ENCODE measurements at regions not wholly inside any gene's neighbourhood (a gene's known extent, or its start where the extent isn't known, plus 50 kb on each side); places are given as distances from the start of the nearest gene placed in this dataset.

DNA sequence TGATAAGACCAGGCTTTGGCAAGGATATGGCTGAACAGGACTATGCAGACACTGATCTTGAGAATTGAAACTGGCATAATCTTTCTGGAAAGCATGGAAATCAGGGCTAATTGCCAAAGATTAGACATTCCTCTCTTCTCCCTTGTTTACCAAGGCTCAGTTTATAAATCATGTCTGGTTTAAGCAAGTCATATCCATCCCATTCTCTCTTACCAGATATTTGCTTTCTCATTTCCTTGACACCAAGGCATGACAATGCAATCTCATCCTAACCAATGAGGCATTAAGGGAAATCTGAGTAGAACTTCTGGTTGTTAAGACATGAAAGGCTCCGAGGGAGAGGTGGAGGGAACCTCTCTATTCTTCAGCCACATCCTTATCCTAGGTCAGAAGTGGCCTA lies 110.3 kb upstream of the CEP85L start:
- DNase-seq, result no peak

DNA sequence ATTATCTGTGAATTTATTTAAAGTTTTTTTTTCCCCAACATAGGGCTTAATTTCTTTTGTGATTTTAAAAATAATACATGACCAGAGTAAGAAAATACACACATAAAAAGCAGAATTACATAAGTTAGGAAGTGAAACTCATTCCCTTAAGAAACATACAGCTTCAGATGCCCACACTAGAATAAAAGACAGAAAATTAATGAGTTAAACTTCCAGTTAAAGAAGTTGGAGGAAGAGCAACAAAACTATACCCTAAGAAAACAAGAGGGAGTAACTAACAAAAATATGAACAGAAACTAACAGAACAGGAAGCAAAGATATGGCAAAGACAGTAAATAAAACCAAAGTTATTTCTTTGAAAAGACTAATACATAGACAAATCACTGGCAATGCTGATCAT lies 107.6 kb upstream of the CEP85L start:
- DNase-seq, result no peak

DNA sequence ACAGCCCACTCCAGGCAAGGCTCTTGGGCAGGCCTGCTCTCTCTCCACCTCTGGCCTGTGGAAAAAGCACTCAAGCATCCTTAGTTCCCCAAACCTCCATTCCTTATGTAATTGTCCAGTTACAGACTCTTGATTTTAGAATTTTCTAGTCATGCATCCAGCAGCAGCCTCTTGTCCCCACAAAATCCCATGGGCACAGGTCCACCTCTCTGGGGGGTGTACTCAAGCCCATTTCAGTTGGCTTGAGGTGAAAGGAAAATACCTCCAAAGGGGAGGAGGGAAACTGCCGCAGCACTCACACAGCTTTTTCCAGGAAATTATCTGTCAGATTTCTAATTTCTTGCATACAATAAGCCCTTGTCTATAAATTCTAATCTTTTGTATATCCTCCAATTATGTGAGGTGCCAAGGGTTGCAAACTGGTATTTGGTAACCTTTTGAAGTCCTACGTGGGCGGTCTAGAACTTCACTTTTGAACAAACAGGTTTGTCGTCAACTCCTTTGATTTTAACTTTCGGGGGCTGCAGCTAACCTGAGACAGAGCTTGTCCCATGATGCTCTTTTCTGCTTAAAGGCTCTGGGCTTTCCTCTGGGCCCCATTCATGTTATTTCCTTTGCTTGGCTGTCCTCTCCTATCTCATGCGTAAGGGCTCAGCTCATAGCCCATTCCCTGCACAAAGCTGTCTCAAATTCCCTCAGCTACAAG lies 104.7 kb upstream of the CEP85L start:
- no peak for DNase-seq

DNA sequence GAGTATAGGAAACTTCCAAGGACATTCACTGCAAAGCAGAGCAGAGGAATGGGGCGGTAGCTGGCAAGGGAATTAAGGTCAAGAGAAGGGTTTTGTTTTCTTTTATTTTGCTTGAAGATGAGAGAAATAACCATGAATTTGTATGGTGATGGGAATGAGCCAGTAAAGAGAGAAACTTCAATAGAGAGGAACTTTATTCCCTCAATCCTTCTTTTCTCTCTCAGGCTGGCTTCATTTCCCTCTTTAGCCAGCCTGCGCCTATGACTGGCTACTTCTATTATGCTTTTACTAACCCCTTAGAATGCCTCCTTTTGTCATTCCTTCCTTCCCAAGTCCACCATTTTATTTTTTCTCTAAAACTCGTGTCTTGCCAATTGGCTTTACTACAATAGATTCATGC lies 101.4 kb upstream of the CEP85L start:
- DNase-seq, result no peak

DNA sequence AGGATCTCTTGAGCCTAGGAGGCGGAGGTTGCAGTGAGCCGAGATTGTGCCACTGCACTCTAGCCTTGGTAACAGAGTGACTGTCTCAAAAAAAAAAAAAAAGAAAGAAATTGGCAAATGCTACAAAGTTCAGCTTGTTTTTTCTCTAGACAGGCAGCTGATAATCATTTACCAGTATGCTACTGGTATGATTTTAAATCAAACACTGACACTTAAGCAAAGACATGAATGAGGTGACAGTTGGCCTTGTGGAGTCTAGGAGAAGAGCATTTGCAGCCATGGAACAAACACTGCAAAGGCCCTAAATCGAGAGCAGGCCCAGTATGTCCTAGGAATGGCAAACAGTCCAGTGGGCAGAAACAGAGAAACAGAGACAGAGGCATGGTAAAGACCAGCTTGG lies 99.7 kb upstream of the CEP85L start:
- peak in 1 of 2 experiments; percentile 4 for DNase-seq

DNA sequence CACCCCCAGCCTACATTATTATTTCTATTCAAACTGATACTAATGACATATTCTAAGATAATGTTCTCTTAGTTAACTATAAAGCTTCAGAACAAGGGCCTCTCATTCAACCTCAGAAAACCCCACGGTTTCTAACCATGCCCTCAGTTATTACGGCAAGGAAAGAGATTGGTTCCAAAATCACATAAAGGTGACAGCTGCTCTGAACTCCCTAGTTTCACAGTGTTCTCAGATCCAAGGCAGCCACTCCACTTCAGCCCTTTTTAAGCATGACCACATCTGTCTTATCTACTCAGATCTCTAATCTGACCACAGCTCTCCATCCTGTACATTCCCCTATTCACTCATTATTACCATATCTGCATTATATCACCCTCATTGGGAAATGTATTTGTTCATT lies 98.8 kb upstream of the CEP85L start:
- peak; percentile 65 to 88 for DNase-seq

DNA sequence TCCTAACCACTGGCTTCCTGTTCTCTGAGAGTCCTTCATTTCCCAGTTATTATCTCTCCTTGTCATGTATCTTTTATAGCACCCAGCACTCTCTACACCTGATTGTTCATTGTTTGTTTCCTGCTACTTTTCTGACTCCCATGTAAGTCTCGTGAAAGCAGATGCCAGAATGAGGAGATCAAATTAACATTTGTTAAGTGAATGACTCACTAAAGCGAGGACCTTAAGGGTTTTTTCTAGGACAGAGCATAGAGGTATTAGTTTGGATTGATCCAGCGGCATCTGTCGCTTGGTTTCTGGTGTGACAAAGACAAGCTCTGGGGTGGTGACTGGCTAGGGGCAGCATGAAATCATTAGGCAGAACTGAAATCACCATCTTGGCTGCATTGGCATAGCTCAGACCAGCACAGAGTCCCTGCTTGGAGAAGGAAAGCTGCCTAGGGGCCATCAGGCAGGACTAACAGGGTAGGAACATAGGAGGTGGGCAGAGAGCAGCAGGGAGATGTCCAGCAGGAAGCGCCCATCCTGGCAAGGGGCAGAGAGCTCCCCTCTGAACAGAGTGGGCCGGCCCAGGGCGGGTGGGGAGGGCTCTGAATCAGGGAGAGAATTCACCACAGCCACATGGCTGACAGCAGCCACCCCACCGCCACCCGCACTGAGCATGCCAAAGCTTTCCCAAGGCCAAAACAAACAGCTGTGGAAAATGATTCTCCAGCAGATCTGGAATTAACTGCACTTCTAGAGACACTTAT lies 97.1 kb upstream of the CEP85L start:
- DNase-seq, result peak; percentile 95 to 99

DNA sequence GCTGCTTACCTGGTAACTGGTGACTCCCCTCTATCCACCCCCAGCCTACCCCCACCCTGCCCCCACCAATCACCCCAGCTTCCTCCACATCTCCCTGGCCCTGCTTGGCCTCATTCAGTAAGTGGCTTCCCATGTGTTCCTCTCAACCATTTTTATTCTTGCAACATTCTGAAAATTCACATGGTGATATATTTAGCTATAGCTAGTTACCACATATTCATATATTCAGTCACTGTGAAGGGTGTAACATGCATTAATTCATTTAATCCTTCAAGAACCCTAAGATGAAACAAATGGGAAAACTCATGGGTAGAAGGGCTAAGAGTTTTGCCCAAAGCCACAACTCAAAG lies 95.4 kb upstream of the CEP85L start:
- no peak for DNase-seq

DNA sequence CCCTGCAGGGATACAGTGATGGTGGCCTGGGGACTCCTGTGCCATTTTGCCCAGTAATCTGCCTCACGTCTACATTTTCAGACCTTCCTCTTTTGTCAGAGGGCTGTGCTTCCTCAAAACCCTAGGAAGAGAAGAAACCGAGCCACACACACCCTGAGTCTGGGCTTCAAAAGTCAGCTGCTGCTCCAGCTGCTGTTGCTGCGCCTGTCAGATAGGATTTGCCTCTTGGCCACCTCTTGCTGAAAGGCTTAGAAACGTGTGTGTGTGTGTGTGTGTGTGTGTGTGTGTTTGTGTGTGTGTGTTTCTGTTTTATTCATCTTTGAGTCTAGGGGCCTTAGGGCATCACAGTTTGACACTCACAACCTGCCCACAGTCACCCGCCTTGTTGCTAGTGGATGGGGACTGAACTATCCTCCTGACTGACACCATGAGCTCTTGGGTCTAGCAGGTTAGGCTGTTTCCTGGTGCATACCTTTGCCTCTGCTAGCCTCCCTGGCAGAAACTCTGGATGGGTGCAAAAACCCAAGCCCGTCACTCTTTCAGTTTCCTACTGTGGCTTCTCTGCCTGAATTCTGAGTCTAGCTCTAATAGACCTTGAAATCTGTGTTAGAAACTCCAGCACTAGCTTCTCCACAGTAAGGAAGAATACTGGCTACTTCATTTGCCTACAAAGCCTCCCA lies 94.9 kb upstream of the CEP85L start:
- peak; percentile 15 to 71 for DNase-seq

DNA sequence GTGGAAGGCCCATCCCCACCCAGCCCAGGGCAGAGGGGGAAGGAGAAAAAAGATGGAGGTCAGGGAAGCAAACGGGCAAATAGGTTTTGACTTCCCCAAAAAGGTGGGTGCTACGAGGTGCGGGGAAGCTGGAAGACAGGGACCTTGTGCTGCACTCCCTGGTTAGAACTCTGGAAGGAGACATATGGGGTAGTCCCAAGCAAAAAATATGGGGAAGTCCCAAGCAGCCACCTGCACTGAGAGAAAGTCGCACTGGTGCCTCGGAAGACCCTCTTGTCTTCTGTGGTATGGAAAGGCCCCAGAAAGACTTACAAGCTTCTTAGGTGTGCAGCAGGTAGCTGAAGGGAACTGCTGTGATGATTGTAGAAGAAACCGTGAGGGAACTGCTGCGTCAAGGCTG lies 93.8 kb upstream of the CEP85L start:
- DNase-seq, result no peak

DNA sequence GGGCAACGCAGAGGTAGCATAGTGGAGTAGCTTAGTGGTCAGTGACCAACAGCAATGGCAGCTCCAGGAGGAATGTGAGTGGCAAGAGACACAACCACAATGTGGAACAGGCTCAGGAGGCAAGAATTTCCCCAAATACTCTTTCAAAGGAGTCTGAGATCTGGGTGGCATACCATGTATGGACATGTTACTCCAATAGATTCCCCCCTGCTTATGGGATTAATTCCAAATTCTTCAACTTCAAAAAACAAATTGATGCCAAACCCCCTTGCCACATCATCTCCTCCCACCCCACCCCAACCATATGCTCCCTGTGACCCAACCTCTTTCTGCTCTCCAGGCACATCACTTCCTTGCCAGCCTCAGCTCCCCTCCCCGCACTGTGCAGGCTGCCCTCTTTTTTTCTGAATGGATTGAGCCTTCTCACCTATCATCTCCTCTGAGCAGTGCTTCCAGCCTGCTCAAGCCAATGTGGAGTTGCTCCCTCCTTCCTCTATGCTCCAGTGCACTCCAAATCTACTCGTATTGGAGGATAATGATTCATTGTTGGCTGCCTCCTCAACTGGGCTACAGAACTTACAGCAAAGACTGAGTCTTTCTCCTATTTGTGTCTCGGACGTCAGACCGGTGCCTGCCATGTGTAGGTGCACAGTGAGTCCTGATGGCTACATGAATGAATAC lies 93.0 kb upstream of the CEP85L start:
- no peak for DNase-seq

DNA sequence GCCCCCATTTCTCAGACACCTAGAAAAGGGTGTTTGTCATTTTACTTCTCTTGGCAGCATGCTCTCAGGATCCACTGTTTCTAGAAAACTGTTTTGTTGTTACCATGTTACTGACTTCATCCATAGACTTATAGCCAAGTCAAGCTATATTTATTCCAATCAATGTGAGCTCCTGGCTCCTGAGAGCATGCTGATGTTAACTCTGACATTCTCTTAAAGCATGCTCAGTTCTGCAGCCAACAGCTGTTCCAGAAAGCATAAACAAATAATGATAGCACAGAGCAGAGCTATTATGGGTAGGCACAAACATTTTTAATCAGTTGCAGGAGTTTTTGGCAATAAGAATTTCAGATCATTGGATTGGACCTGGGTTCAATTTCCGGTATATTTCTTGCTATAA lies 92.4 kb upstream of the CEP85L start:
- DNase-seq, result no peak

DNA sequence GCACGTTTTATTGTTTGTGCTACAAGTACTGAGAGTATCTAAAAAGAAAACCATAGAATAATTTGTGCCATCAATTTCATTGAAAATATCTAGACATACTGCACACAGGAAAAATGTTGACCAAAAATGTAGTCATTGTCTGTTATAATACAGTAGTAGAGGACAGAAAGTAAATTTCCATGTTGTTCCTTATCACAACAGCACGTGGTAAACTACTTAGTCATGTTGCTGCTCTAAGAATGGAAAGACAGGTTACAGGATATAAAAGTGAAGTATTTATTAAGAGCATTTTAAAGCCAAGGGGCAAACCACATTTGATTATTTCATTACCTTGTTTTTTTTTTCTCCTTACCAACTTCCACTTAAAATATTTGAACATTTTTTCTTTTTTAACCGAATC lies 89.0 kb upstream of the CEP85L start:
- DNase-seq, result no peak

DNA sequence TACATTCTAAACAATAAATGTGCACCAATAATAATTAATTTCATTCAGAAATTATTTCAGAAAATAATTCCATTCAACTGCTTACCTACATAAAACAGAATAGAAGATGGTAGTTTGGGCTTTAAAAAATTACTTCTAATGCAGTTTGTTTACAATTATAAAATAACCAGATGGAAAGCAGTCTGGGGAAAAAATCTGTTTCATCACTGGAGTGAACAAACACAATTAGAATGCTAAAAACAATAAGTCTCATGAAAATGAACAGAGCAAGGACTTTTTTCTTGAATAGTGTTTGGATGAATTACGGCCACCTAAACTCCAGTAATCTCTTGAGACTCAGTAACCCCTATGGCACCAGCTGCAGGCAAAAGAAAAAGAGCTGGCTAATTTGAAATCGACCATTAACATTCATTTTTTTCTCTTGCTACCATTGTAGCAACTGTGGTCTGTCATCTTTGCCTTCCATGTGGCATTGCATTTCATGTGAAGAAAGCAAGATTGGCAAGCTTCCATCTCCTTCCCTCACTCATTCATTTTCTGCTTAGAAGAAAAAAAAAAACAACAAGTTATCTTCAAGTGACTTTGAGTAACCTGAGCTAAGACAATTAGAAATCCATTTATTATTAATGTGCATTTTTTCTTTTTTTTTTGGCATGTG lies 88.4 kb upstream of the CEP85L start:
- peak in 1 of 2 experiments; percentile 7 for DNase-seq

DNA sequence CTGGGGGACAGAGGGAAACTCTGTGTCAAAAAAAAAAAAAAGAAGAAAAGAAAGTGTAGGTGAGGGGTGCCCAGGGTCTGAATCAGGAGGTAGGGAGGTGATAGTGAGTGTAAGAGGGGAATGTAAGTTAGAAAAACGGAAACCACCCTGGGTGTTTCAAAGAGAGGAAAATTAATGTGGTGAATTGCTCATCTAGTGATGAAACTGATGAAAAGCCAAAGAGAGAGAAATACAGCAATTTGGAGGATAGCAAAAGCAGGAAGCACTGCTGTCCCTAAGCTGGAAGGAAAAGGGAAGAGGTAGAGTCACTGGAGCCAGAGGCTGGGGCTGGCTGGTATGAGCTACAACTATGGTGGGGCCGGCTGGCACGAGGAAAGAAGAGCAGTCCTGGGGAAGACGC lies 85.0 kb upstream of the CEP85L start:
- no peak for DNase-seq

DNA sequence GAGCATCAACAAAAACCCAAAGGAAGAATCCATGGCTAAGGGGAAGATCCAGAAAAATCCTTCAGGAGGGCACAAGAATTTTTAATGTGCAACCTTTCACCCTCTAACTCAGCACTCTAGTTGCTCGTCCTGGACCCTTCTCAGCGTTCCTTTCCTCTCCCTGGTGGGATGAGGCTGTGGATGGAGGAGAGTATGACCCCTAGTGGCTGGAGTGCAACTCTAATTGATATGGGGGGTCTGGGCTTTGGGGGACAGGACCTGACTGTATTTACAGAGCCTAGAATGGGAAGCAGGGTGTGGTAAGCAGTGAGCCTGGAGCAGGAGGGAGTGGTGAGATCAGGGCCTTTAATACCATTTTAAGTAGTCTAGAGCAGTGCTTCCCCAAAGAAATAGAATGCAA lies 83.9 kb upstream of the CEP85L start:
- DNase-seq, result peak in 1 of 2 experiments; percentile 24

DNA sequence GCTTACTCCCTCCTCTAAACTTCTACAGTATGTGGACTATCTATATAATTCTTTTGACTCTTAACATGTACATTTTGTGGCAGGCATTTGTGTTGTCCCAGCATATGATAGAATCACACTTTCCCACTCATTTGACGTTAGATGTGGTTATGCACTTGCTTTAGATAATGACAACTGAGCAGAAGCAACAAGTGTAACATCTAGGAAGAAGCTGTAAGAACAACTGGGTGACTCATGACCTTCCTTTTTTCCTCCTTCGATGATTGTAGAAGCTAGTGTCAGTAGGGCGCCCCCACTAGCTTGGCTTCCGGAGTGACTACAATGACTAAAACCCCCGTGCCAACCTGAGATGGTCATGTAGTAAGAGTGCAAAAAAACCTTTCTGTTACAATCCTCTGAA lies 74.6 kb upstream of the CEP85L start:
- no peak for DNase-seq

DNA sequence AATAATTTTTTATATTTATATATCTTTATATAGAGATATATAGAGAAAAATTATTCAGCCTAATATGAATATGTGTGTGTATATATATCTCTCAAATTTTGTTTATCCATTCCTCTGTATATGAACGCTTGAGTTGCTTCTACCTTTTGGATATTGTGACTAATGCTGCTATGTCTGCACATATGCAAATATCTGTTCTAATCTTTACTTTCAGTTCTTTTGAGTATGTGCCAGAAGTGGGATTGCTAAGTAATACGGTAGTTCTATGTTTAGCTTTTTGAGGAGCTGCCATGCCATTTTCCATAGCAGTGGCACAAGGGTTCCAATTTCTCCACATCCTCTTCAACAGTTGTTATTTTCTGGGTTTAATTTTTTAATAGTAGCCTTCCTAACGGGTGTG lies 72.8 kb upstream of the CEP85L start:
- DNase-seq, result no peak

DNA sequence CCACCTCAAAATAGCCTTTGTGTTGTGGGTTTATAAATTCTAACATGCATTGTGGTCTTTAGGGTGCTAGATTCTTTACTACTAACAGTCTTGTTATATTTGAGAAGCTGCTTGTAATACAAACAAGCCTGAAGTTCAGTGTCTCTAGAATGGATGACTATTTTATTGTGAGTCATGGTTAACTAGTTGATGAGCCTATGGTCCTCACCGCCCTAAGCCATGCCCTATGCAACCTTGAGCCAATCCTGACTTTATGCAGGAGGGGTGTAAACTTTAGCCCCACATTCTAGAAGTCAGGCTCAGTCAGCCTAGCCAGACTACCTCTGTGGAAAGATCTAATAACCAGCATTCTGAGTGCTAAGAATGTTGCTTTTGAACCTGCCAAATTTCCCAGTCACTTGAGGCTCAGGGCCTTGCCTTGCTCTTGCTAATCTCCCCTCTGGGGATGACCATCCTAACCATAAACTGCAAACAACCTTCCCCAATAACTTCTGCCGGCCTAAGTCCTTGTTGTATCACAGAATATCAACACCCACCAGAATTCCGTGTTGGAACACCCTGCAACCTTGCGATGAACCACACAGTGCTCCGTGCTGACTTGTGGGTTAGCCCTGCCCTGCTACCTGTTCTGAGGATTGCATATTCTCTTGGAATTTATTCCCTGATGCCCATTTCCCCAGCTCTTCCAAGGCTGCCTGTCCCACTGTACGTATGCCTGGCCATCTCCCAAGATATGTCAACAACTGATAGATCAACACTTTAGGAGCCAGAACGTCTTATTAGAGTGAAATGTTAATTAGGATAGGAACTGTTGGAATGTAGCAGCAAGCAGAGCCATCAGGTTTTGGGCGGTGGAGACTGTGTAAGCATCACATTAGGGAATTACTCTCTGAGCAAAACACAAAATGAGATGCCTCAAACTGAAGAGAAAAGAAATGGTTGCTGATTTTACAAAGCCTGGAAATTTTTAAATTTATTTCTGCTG lies 71.7 kb upstream of the CEP85L start:
- DNase-seq, result no peak

DNA sequence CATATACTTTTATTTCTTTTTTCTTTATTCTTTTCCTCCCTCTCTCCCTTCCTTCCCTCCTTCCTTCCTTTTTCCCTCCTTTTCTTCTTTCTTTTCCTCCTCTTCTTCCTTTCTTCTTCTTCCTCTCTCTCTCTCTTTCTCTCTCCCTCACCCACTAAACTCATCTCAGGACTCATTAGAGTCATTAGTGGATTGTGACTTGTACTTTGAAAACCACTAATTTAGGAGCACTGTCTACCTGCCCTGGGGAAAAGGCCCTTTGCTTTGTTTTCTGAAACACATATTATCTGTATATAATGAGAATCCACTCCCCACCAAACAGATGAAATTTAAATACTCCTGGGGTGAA lies 68.7 kb upstream of the CEP85L start:
- DNase-seq, result no peak

DNA sequence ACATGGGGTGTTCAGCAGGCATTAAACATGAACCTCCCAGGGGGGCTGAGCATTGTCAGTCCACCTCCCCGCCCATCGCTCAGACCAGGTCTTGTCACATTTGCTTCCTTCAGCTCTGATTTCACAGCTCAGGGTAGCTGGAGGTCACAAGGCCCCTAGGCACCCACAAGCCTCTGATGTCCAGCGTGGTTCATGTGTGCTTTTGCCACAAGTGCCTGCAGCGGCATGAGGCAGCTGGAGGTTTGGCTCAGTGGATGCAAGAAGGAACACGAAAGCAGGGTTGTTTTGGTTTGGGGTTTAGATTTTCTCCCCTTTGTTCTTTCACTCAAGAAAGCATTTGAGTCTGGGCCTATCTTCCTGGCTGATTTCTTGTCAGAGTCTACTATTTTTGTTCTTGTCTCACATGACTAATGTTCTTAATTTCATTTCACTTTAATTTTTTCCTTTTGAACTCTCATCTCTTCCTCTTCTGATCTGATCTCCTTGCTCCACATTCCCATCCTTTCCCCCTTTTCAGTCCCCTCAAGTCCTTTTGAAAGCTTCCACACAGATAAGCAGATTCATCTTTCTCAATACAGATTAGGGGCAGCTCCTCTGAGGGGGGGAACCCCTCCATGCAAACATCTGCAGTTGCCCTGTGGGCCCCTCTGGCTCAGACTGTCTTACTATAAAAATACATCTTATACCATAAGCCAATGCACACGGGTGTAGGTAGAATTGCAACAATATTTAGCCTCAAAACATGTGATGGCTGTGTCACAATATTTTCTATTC lies 68.1 kb upstream of the CEP85L start:
- no peak for DNase-seq

All from NCI-H524 (cell line).